GM19238 (cell line): ENCODE measurements at regions not wholly inside any gene's neighbourhood (a gene's known extent, or its start where the extent isn't known, plus 50 kb on each side); places are given as distances from the start of the nearest gene placed in this dataset.

Experiments used
- DNase-seq: peaks from one replicate; pipeline ENCODE4 v3.0.0; 2011; ENCODE audit warnings: low spot score; ENCODE audit not compliant: insufficient read length

- no peak for DNase-seq
These were observed 515.3 kb downstream of the EPHB1 start for GRCh38 chr3:135310317-135310716.

GRCh38 chr3:135311699-135312098, 516.6 kb downstream of the EPHB1 start:
- no peak for DNase-seq

GRCh38 chr3:135314237-135314636, 519.2 kb downstream of the EPHB1 start:
- no peak for DNase-seq

GRCh38 chr3:135324301-135324700, 529.2 kb downstream of the EPHB1 start:
- no peak for DNase-seq

GRCh38 chr3:135325096-135325495, 530.0 kb downstream of the EPHB1 start:
- DNase-seq: no peak

GRCh38 chr3:135325726-135326235, 530.7 kb downstream of the EPHB1 start:
- DNase-seq: no peak

GRCh38 chr3:135326851-135327250, 531.8 kb downstream of the EPHB1 start:
- no peak for DNase-seq

- DNase-seq: no peak
These were observed 533.0 kb downstream of the EPHB1 start for GRCh38 chr3:135328036-135328435.

GRCh38 chr3:135329479-135329878, 534.4 kb downstream of the EPHB1 start:
- no peak for DNase-seq

GRCh38 chr3:135337192-135337591, 542.1 kb downstream of the EPHB1 start:
- no peak for DNase-seq

- no peak for DNase-seq
These were observed 553.6 kb downstream of the EPHB1 start for GRCh38 chr3:135348690-135349089.

GRCh38 chr3:135349254-135349948, 554.3 kb downstream of the EPHB1 start:
- no peak for DNase-seq

- DNase-seq: no peak
These were observed 557.2 kb downstream of the EPHB1 start for GRCh38 chr3:135352213-135352612.

GRCh38 chr3:135362889-135363288, 567.8 kb downstream of the EPHB1 start:
- DNase-seq: no peak

- no peak for DNase-seq
These were observed 569.6 kb downstream of the EPHB1 start for GRCh38 chr3:135364676-135365075.

- no peak for DNase-seq
These were observed 571.8 kb downstream of the EPHB1 start for GRCh38 chr3:135366816-135367215.

- DNase-seq: no peak
These were observed 573.3 kb downstream of the EPHB1 start for GRCh38 chr3:135368316-135368715.

- DNase-seq: no peak
These were observed 573.7 kb downstream of the EPHB1 start for GRCh38 chr3:135368781-135369180.

GRCh38 chr3:135374571-135374970, 579.5 kb downstream of the EPHB1 start:
- no peak for DNase-seq

- no peak for DNase-seq
These were observed 583.3 kb upstream of the PPP2R3A start for GRCh38 chr3:135382188-135382587.

GRCh38 chr3:135382621-135383020, 582.9 kb upstream of the PPP2R3A start:
- no peak for DNase-seq

GRCh38 chr3:135383301-135383700, 582.2 kb upstream of the PPP2R3A start:
- DNase-seq: no peak

- no peak for DNase-seq
These were observed 573.4 kb upstream of the PPP2R3A start for GRCh38 chr3:135392151-135392550.
